HG02870 (cell line): ENCODE measurements at regions not wholly inside any gene's neighbourhood (a gene's known extent, or its start where the extent isn't known, plus 50 kb on each side); places are given as distances from the start of the nearest gene placed in this dataset.

Experiments used
- ATAC-seq: cut with Tn5 transposase; IDR thresholded peaks from one replicate; pipeline ENCODE4 v1.9.1; 2021; ENCODE audit warnings: mild to moderate bottlenecking, moderate library complexity; ENCODE audit not compliant: unreplicated experiment

- ATAC-seq, result no peak
These were observed 643.1 kb downstream of the KCNA4 start for GRCh38 chr11:29373725-29374124.

GRCh38 chr11:29368126-29368525 lies 648.7 kb downstream of the KCNA4 start:
- ATAC-seq, result no peak

GRCh38 chr11:29364006-29364405 lies 652.8 kb downstream of the KCNA4 start:
- no peak for ATAC-seq

GRCh38 chr11:29361369-29361768 lies 655.5 kb downstream of the KCNA4 start:
- ATAC-seq, result no peak

- no peak for ATAC-seq
These were observed 663.0 kb downstream of the KCNA4 start for GRCh38 chr11:29353833-29354232.

- no peak for ATAC-seq
These were observed 664.5 kb downstream of the KCNA4 start for GRCh38 chr11:29352273-29352795.

GRCh38 chr11:29351301-29351873 lies 665.4 kb downstream of the KCNA4 start:
- no peak for ATAC-seq

GRCh38 chr11:29343465-29344333 lies 673.1 kb downstream of the KCNA4 start:
- ATAC-seq, result peak; percentile 97

- no peak for ATAC-seq
These were observed 679.9 kb downstream of the KCNA4 start for GRCh38 chr11:29336727-29337575.

GRCh38 chr11:29334776-29335130 lies 682.1 kb downstream of the KCNA4 start:
- ATAC-seq, result no peak

GRCh38 chr11:29333993-29334775 lies 682.6 kb downstream of the KCNA4 start:
- ATAC-seq, result peak; percentile 95

- no peak for ATAC-seq
These were observed 685.3 kb downstream of the KCNA4 start for GRCh38 chr11:29331451-29332010.

- ATAC-seq, result no peak
These were observed 687.8 kb downstream of the KCNA4 start for GRCh38 chr11:29328961-29329441.

GRCh38 chr11:29327891-29328290 lies 688.9 kb downstream of the KCNA4 start:
- no peak for ATAC-seq

- no peak for ATAC-seq
These were observed 690.1 kb downstream of the KCNA4 start for GRCh38 chr11:29326757-29327156.

GRCh38 chr11:29324328-29324727 lies 692.5 kb downstream of the KCNA4 start:
- no peak for ATAC-seq

- no peak for ATAC-seq
These were observed 695.3 kb downstream of the KCNA4 start for GRCh38 chr11:29321293-29322132.

- no peak for ATAC-seq
These were observed 696.6 kb downstream of the KCNA4 start for GRCh38 chr11:29320196-29320595.

- no peak for ATAC-seq
These were observed 697.6 kb downstream of the KCNA4 start for GRCh38 chr11:29319210-29319609.
